ENCODE measurements at regions not wholly inside any gene's neighbourhood (a gene's known extent, or its start where the extent isn't known, plus 50 kb on each side); places are given as distances from the start of the nearest gene placed in this dataset.

GRCh38 chr12:127625176-127625771 lies 641.7 kb upstream of the TMEM132C start:
- no peak for DNase-seq (ENCODE audit: low read depth)
- no peak overlapping the region for H3K4me3 ChIP-seq (ENCODE audit: control insufficient read depth, low read depth, low read length)

GRCh38 chr12:127628645-127629044 lies 638.3 kb upstream of the TMEM132C start:
- peak; percentile 52 for DNase-seq (ENCODE audit: low read depth)
- no peak for TF ChIP-seq CTCF (IDR thresholded peaks at IDR 0.05; ENCODE audit: control insufficient read depth, insufficient read depth, low read depth, low read length, missing control alignments)
- H3K4me3 ChIP-seq (ENCODE audit: control insufficient read depth, low read depth, low read length): no peak overlapping the region

More at GRCh38 chr12:127625176-127625771, 641.7 kb upstream of the TMEM132C start:
- TF ChIP-seq CTCF (IDR thresholded peaks at IDR 0.05; ENCODE audit: control insufficient read depth, insufficient read depth, low read depth, low read length, missing control alignments): no peak

- no peak for DNase-seq (ENCODE audit: low read depth)
Measured at GRCh38 chr12:127629066-127629820, 637.7 kb upstream of the TMEM132C start.

DNA sequence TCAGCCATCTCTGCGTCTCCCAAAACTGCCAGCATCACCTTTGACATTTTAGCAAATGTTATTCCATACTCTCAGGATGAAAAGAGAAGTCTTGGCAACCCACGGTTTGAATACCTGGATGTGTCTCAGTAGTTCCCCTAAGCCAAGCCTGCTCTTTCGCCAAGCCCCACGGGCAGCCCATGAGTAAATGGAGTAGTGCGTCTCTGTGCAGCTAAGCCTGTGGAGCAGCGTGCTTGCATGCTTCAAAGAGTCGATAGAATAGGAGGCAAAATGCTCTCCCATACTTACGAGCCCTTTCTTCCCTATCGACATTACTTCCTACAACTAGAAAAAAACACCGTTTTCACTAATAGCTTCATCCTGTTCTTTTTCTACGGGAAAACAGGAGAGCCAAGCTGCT lies 634.5 kb upstream of the TMEM132C start:
- TF ChIP-seq CTCF (IDR thresholded peaks at IDR 0.05; ENCODE audit: control insufficient read depth, insufficient read depth, low read depth, low read length, missing control alignments): no peak
- no peak overlapping the region for H3K4me3 ChIP-seq (ENCODE audit: control insufficient read depth, low read depth, low read length)
- no peak for DNase-seq (ENCODE audit: low read depth)

More at GRCh38 chr12:127629066-127629820, 637.7 kb upstream of the TMEM132C start:
- H3K4me3 ChIP-seq (ENCODE audit: control insufficient read depth, low read depth, low read length): no peak overlapping the region
- no peak for TF ChIP-seq CTCF (IDR thresholded peaks at IDR 0.05; ENCODE audit: control insufficient read depth, insufficient read depth, low read depth, low read length, missing control alignments)

GRCh38 chr12:127635838-127636237 lies 631.1 kb upstream of the TMEM132C start:
- H3K4me3 ChIP-seq (ENCODE audit: control insufficient read depth, low read depth, low read length): no peak overlapping the region
- no peak for TF ChIP-seq CTCF (IDR thresholded peaks at IDR 0.05; ENCODE audit: control insufficient read depth, insufficient read depth, low read depth, low read length, missing control alignments)
- no peak for DNase-seq (ENCODE audit: low read depth)

GRCh38 chr12:127636882-127637281 lies 630.1 kb upstream of the TMEM132C start:
- DNase-seq (ENCODE audit: low read depth): no peak
- H3K4me3 ChIP-seq (ENCODE audit: control insufficient read depth, low read depth, low read length): no peak overlapping the region
- no peak for TF ChIP-seq CTCF (IDR thresholded peaks at IDR 0.05; ENCODE audit: control insufficient read depth, insufficient read depth, low read depth, low read length, missing control alignments)
